HG03025 (cell line): ENCODE measurements at regions not wholly inside any gene's neighbourhood (a gene's known extent, or its start where the extent isn't known, plus 50 kb on each side); places are given as distances from the start of the nearest gene placed in this dataset.
"Not testable (repeated sequence)": the region's sequence is repeated elsewhere in the genome, so short reads cannot be mapped to it uniquely, and the experiment has no call there.

ENCODE experiments used
- ATAC-seq: cut with Tn5 transposase; IDR thresholded peaks from one replicate; pipeline ENCODE4 v1.9.1; 2021; ENCODE audit warnings: mild to moderate bottlenecking, moderate library complexity; ENCODE audit not compliant: unreplicated experiment, low FRiP score

DNA sequence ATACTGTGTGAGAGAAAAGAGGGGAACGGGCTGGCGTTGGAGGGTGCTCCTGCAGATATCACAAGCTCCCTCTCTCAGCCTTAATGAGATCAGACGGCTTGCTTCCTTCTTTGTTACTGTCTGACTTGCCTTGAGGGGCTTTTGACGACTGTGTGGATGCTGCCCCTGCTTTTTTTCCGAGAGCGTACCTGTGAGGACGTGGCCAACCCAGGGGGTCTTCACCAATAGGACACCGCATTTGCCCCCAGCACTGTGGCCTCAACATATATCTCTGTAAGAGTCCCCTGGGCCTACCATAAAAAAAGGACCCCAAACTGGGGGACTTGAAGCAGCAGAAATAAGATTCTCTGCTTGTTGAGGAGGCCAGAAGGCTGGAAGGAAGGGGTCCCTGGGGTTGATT lies 143.9 kb downstream of the SHOX start:
- ATAC-seq: no peak

DNA sequence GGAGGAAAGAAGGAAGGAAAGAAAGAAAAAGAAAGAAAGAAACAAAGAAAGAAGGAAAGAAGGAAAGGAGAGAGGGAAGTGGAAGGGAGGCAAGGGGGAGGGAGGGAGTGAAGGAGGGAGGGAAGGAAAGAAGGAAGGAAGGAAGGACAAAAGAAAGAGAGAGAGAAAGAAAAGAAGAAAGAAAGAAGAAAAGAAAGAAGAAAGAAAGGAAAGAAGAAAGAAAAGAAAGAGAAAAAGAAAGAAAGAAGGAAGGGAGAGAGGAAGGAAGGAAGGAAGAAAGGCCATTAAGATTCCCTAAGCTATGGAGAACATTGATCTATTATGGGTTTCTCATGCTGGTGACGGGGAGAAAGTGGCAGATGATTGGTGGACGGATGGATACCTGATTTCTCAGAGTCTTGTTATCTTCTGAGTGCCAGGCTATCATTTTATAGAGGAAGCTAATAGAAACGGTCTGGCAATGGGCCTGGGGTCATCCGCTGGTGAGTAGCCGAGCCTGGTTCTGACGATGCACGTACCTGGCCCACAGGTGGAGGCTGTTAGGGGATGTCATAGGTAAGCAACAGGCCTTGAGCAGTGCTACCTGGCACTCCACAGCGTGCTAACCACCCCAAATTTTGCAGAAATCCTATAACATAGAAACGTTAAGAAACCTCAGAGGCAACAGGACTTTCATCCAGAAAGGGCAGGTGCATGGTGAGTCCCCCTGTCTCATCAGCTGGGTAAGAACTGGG lies 142.9 kb downstream of the SHOX start:
- ATAC-seq: no peak

DNA sequence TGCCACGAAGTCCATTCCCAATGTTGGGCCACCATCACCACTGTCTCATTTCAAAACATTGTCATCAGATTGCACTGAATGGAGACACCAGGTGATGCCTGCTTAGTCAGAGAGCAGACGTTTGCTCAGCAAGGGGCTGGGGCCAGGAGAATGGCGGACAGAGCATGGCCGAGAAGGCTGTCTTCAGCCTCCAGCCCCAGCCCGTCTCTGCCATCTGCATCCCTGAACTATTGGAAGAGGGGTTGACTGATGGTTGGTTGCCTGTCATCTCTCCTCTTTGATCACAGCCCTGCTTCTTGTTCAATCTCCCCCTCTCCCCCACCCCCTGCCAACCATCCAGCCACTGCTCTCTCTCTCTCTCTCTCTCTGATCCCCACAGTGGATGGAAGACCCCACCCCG lies 140.9 kb downstream of the SHOX start:
- no peak for ATAC-seq

DNA sequence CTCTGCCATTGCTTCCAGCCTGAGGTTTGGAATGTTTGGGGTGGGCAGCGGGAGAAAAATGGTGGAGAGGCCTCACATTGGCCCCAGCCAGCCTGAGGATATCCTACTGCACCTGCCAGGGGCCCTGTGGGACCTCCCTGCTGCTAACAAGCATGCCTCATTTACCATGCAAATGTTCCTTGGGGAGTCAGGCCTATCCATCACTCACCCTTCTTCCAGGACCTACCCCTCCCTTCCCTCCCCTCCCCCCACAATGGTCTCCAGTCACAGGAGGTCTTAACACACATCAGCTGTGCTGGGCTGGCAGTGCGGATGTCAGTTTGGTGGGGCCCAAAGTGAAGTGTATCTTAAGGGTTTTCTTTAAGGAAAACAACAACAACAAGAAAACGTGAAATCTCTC lies 139.2 kb downstream of the SHOX start:
- ATAC-seq: no peak

DNA sequence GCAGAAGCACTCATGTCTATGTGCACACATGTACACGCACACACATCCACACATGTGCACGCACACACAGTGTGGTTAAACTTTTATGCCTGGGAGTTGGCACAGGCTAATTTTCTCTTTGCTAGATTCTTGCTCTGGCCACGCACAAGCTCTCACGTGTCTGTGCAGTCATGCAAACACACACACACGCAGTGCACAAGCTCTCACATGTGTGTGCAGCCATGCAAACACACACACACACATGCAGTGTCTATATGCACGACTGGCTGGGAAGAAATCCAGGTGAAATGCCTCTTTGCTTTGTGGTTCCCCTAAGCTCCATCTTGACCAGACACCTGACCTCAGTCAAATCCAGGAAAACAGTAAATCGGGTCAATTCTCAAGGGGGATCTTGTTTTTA lies 138.0 kb downstream of the SHOX start:
- no peak for ATAC-seq

DNA sequence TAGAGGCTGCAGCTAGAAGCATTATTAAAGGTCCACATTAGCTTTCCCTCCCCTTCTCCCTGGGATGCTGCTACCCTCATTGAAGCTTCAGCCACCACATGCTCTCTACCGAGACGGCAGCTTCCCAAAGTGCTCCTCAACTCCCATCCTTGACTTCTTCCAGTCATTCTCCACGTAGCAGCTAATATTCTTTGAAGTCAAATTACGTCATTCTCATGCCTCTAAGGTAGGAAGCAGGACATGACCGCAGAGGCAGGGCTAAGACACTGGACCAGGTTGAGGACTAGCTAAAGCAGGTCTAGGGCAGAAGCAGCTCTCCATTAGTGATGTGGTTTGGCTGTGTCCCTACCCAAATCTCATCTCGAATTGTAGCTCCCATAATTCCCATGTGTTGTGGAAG lies 128.3 kb downstream of the SHOX start:
- no peak for ATAC-seq

DNA sequence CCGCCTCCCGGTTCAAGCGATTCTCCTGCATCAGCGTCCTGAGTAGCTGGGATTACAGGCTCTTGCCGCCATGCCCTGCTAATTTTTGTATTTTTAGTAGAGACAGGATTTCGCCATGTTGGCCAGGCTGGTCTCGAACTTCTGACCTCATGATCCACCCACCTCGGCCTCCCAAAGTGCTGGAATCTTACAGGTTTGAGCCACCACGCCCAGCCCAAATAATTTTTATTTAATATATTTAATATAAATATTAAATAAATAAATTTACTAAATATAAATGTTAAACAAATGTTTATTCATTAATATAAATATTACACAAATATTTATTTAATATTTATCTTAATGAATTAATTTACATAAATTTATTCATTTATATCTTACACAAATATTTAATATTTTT lies 120.2 kb downstream of the SHOX start:
- ATAC-seq: no peak

DNA sequence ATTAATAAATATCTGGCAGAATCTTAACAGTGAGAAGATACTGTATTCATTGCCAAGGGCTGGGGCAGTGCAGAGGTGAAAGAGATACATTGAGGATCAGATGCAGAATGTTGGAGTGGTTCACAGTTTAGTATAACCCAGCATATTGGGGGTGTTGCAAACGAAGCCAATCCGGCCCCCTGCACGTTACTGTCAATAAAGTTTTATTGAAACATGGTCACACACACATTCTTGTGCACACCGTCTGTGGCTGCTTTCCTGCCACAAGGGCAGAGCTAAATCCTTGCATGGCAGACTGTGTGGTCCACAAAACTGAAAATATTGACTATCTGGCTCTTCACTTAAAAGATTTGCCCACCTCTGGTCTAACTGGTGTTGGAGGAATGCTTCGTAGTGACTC lies 119.7 kb downstream of the SHOX start:
- no peak for ATAC-seq

DNA sequence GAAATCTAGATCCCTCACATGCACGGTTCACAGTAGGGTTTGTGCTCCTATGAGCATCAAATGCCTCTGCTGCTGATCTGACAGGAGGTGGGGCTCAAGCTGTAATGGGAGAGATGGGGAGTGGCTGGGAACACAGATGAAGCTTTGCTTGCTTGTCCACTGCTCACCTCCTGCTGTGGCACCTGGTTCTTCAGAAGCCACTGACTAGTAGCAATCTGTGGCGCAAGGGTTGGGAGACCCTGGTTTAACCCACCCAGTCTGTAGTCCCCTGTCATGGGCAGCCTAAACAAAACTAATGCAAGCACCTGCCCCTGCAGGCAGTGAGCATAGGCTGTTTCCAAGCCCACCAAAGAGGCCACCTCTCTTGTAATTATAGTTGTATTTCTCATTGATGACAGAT lies 116.6 kb downstream of the SHOX start:
- ATAC-seq: no peak

DNA sequence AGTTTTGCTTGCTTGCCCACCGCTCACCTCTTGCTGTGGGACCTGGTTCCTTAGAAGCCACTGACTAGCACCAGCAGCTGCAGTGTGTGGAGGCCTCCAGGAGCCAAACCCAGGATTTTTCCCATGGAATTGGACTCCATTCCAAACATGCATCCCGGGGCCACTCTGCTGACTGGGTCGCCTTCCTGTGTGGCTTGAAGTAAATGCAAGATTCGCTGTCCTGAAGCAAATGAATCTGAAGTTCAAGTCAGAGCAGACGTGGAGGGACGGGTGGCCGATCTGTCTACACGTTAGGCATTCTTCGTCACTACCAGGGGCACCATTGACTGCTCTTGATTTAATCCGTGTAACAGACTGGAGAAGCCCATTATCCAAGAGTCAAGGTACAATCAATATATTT lies 109.0 kb downstream of the SHOX start:
- no peak for ATAC-seq

DNA sequence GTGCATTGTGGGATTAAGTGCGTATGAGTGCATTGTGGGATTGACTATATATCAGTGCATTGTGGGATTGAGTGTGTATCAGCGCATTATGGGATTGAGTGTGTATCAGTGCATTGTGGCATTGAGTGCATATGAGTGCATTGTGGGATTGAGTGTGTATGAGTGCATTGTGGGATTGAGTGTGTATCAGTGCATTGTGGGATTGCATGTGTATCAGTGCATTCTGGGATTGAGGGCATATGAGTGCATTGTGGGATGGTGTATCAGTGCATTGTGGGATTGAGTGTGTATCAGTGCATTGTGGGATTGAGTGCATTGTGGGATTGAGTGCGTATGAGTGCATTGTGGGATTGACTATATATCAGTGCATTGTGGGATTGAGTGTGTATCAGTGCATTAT lies 106.4 kb downstream of the SHOX start:
- ATAC-seq: not testable (repeated sequence)

DNA sequence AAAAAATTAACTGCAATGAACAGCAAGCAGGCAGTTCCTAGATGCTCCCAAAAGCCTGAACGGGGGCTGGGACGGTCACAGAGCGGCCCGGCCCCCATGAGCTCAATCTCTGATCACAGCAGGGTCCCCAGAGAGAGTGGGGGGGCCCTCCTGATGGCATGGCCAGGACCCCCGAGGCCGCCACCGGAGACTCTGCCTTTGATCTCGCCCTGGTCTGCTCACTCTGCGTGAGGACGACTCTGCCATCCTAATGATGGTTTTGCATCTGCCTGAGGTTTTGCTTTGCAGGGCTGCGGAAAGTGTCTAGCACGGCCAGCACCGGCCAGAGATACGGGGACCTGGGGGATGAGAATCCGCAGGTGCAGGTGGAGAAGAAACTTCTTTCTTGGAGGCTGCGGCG lies 103.8 kb downstream of the SHOX start:
- no peak for ATAC-seq

DNA sequence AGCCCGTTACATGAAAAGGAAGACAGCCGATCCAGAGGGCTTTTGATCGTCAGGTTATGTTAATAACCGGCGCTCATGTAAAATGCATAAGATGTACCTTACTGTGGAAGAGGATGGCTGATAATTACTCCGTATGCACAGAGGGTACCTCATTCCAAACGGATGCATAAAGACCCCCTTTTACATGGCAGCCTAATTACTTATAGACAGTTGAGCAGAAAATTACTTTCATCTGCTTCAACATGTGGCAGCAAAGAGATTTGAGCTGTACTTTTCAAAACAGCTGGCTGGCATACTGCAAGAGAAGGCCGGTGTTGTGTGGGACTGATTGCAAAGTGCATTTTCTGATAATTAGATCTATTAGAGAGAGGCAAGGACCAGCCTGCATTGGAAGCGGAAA lies 103.4 kb downstream of the SHOX start:
- no peak for ATAC-seq

DNA sequence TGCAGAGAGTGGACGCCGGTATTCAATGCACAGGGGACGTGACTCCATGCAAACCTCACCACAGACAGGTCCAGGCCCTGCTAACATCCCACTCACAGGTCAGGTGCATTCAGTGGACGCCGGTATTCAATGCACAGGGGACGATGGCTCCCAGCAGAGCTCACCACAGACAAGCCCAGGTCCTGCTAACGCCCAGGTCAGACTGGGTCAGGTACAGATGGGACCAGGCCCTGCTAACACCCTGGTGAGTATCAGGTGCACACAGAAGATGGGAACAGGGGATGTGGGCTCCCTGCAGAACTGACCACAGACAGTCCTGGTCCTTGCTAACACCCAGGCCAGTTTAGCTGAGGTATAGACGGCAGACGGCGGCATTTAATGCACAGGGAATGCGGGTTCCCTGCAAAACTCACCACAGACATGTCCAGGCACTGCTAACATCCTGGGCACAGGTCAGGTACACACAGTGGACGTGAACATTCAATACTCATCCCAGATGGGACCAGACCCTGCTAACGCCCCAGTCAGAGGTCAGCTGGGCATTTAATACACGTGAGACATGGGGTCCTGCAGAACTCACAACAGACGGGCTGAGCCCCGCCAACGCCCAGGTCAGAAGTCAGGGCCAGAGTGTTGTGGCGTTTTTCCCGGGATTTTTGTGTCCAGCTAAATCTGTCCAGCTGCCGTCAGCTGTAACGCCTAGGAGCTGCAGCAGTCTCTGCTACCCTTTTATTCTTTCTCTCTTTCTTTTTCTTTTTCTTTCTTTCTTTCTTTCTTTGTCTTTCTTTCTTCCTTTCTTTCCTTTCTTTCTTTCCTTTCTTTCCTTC lies 99.2 kb downstream of the SHOX start:
- ATAC-seq: no peak

DNA sequence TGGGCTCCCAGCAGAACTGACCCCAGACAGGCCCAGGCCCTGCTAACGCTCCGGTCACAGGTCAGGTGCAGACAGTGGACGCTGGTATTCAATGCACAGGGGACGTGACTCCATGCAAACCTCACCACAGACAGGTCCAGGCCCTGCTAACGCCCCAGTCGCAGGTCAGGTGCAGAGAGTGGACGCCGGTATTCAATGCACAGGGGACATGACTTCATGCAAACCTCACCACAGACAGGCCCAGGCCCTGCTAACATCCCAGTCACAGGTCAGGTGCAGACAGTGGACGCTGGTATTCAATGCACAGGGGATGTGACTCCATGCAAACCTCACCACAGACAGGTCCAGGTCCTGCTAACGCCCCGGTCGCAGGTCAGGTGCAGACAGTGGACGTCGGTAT lies 98.5 kb downstream of the SHOX start:
- ATAC-seq: not testable (repeated sequence)

DNA sequence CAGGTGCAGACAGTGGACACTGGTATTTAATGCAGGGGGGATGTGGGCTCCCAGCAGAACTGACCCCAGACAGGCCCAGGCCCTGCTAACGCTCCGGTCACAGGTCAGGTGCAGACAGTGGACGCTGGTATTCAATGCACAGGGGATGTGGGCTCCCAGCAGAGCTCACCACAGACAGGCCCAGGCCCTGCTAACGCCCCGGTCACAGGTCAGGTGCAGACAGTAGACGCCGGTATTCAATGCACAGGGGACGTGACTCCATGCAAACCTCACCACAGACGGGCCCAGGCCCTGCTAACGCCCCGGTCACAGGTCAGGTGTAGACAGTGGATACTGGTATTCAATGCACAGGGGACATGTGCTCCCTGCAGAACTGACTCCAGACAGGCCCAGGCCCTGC lies 98.0 kb downstream of the SHOX start:
- not testable (repeated sequence) for ATAC-seq

DNA sequence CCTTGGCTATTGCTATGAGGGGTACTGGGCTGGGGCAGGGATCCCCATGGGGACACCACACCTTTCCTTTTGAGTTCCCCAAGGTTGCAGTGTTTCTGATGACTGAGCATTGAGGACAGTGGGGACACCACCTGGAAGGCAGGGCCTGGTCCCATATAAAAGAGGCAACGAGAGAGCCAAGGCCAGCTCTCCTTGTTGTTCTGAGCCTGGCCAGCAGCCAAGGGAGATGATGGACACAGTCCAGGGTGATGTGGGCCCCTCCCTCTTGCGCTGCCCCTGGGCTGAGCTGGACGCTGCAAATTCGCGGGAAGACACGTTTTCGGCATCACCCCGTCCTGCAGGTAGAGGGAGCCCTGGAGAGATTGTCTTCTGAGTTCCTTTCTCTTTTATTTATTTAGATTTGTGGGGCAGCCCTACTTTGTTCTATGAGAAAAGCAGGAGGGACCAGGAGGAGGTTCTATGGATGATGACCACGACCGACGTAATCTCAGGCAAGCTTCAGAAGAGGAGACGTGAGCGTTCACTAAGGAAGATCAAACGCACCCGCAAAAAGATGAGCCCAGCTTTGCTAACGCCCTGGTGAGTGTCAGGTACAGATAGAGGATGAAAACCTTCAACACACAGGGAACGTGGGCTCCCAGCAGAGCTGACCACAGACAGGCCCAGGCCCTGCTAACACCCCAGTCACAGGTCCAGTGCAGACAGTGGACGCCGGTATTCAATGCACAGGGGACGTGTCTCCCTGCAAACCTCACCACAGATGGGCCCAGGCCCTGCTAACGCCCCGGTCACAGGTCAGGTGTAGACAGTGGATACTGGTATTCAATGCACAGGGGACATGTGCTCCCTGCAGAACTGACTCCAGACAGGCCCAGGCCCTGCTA lies 97.4 kb downstream of the SHOX start:
- ATAC-seq: no peak

DNA sequence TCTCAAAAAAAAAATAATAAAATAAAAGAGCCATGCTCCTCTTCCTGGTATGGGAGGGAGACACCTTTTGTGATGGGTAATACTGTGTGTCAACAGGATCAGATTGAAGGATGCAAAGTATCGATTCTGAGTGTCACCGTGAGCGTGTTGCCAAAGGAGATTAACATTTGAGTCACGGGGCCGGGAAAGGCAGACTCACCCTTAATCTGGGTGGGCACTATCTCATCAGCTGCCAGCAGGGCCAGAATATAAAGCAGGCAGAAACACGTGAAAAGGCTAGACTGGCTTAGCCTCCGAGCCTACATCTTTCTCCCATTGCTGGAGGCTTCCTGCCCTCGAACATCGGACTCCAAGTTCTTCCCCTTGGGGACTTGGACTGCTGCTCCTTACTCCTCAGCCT lies 95.4 kb downstream of the SHOX start:
- ATAC-seq: no peak

DNA sequence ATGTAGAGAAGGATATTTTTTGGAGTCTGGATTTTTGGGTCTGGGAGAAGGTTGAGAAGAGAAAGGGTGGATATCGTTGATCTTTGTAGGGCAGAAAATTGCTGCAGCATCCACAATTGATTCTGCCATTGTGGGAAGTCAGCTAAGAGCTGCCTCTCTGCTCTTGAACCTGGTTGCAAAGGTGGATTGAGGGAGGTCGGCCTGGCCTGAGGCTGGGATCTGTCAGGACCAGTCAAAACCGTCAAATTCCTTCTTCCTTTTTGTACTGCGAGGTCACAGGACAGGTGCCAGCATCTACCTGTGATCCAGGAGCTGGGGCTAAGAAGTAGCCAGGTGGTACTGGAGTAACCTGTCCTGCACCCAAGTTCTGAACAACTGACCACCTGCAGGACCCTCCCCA lies 93.7 kb downstream of the SHOX start:
- no peak for ATAC-seq

DNA sequence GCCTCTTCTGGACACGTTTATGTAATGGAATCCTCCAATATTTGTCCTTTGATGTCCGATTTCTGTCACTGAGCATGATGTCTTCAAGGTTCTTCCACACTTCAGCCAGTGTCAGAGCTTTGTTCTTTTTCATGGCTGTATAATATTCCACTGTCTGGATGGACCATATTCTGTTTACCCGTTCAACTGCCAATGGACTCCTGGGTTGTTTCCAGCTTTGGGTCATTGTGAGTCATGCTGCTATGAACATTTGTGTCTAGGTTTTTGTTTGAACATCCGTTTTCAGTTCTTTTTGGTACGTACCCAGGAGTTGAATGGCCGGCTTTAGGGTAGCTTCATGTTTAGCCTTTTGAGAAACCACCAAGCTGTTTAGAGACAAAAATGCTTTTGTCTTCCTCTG lies 93.2 kb downstream of the SHOX start:
- no peak for ATAC-seq

DNA sequence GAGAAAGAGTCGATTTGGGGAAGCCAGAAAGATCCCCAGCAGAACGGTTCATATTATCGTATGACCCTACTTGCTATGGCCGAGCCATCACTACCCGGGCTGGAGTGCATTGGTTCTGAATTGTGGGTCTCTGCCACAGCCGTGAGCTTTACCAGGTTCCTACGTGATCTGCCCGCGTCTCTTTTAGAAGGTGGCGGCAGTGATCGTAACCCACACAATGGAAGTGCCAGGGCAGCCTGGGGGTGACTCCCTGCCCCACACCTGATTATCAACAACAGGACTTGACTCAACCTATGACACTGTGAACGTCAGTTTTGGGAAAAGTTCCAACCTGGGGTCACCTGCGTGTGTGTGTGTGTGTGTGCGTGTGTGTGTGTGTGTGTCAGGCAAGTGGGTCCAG lies 90.8 kb downstream of the SHOX start:
- ATAC-seq: no peak
